ENCODE measurements at regions not wholly inside any gene's neighbourhood (a gene's known extent, or its start where the extent isn't known, plus 50 kb on each side); places are given as distances from the start of the nearest gene placed in this dataset.

- no peaks in the 10 kb centered on the region for H3K4me1 ChIP-seq (ENCODE audit: control insufficient read depth in 2 of 2, insufficient read depth in 2 of 2, low read length in 2 of 2)
- no peak overlapping the region for H3K9ac ChIP-seq (ENCODE audit: low read depth in 1 of 2, low read length in 2 of 2)
- no peak overlapping the region for H3K27ac ChIP-seq (ENCODE audit: low read depth in 2 of 2, low read length in 2 of 2)
- no peak overlapping the region for H3K4me3 ChIP-seq (ENCODE audit: low read length in 2 of 2)
- H3K27me3 ChIP-seq (ENCODE audit: control insufficient read depth in 2 of 2, insufficient read depth in 2 of 2, low read length in 2 of 2), result no peaks in the 10 kb centered on the region
- H3K36me3 ChIP-seq (ENCODE audit: control insufficient read depth in 2 of 2, insufficient read depth in 2 of 2, low read length in 2 of 2), result no peaks in the 10 kb centered on the region
- H3K9me3 ChIP-seq (ENCODE audit: control insufficient read depth in 2 of 2, low read length in 2 of 2), result no peaks in the 10 kb centered on the region
Observed at GRCh38 chr4:57333684-57334083, 223.5 kb upstream of the IGFBP7 start.

DNA sequence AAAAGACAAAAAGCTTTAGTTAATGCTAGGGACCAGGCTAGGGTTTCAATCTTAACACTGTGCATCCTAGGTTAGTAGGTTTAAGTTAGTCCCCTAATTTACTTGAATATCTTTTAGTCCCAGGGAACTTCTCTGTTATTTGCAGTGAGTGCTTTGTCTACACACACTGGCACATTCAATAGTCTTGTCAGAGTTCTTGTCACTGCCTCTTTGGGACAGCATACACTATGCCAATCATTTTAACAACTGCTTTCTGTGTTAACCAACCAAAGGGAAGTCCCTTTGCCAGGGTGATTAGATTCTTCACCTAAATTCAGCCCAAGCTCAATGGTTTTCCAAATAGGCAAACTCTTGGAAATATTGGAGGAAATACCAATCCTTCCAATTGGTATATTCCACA lies 221.8 kb upstream of the IGFBP7 start:
- Histone ChIP-seq H3K9ac (ENCODE audit: low read depth in 1 of 2, low read length in 2 of 2) (no peak overlapping the region), H3K4me1 (ENCODE audit: control insufficient read depth in 2 of 2, insufficient read depth in 2 of 2, low read length in 2 of 2) (no peaks in the 10 kb centered on the region), H3K27me3 (ENCODE audit: control insufficient read depth in 2 of 2, insufficient read depth in 2 of 2, low read length in 2 of 2) (no peaks in the 10 kb centered on the region), H3K36me3 (ENCODE audit: control insufficient read depth in 2 of 2, insufficient read depth in 2 of 2, low read length in 2 of 2) (no peaks in the 10 kb centered on the region), H3K4me3 (ENCODE audit: low read length in 2 of 2) (no peak overlapping the region), H3K9me3 (ENCODE audit: control insufficient read depth in 2 of 2, low read length in 2 of 2) (no peaks in the 10 kb centered on the region), H3K27ac (ENCODE audit: low read depth in 2 of 2, low read length in 2 of 2) (no peak overlapping the region)

DNA sequence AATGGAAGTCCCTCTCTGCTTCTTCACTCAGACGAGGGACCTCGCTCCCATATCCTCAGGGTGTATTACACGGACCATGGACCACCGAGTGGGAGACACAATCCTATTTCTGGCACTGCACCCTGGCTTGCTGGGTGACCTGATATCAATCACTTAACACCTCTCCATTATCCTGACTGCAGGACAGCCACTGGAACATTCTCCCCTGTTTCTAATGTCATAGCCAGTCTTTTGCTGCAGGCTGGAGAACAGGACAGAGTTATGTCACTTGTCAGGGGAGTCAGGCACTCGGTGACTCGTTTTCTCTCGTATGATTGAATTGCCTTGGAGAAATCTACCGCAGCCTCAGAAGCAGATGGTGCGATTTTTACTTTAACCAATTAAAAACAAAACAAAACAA lies 219.1 kb upstream of the IGFBP7 start:
- Histone ChIP-seq H3K9ac (ENCODE audit: low read depth in 1 of 2, low read length in 2 of 2) (no peak overlapping the region), H3K27ac (ENCODE audit: low read depth in 2 of 2, low read length in 2 of 2) (no peak overlapping the region)

GRCh38 chr4:57324673-57325307 lies 214.6 kb upstream of the IGFBP7 start:
- Histone ChIP-seq H3K4me1 (ENCODE audit: control insufficient read depth in 2 of 2, insufficient read depth in 2 of 2, low read length in 2 of 2) (no peaks in the 10 kb centered on the region), H3K9ac (ENCODE audit: low read depth in 1 of 2, low read length in 2 of 2) (no peak overlapping the region), H3K27ac (ENCODE audit: low read depth in 2 of 2, low read length in 2 of 2) (no peak overlapping the region), H3K9me3 (ENCODE audit: control insufficient read depth in 2 of 2, low read length in 2 of 2) (no peaks in the 10 kb centered on the region), H3K36me3 (ENCODE audit: control insufficient read depth in 2 of 2, insufficient read depth in 2 of 2, low read length in 2 of 2) (no peaks in the 10 kb centered on the region), H3K4me3 (ENCODE audit: low read length in 2 of 2) (no peak overlapping the region), H3K27me3 (ENCODE audit: control insufficient read depth in 2 of 2, insufficient read depth in 2 of 2, low read length in 2 of 2) (no peaks in the 10 kb centered on the region)

More for the DNA sequence above, 219.1 kb upstream of the IGFBP7 start:
- H3K27me3 ChIP-seq (ENCODE audit: control insufficient read depth in 2 of 2, insufficient read depth in 2 of 2, low read length in 2 of 2), result no peaks in the 10 kb centered on the region
- no peaks in the 10 kb centered on the region for H3K9me3 ChIP-seq (ENCODE audit: control insufficient read depth in 2 of 2, low read length in 2 of 2)
- H3K36me3 ChIP-seq (ENCODE audit: control insufficient read depth in 2 of 2, insufficient read depth in 2 of 2, low read length in 2 of 2), result no peaks in the 10 kb centered on the region
- no peaks in the 10 kb centered on the region for H3K4me1 ChIP-seq (ENCODE audit: control insufficient read depth in 2 of 2, insufficient read depth in 2 of 2, low read length in 2 of 2)
- no peak overlapping the region for H3K4me3 ChIP-seq (ENCODE audit: low read length in 2 of 2)

DNA sequence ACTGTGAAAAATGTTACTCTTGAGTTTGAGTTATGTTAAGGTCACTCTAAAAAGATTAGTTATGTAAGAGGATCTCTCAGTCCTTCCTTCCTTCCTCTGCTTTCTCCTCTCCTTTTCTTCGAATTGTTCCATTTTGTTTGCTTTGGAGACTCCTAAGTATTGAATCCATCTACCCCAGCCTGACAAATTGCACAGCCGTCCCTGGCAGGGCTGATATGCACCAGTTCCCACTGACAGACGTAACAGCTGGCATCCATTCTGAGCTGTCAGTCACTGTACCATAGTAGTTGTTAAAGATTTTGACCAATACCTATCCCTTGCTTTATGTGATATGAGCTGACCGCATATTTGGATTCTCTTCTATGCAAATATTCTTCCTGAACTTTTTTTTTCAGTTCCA lies 210.7 kb upstream of the IGFBP7 start:
- Histone ChIP-seq H3K9ac (ENCODE audit: low read depth in 1 of 2, low read length in 2 of 2) (no peak overlapping the region), H3K27me3 (ENCODE audit: control insufficient read depth in 2 of 2, insufficient read depth in 2 of 2, low read length in 2 of 2) (no peaks in the 10 kb centered on the region), H3K9me3 (ENCODE audit: control insufficient read depth in 2 of 2, low read length in 2 of 2) (no peaks in the 10 kb centered on the region), H3K4me3 (ENCODE audit: low read length in 2 of 2) (no peak overlapping the region), H3K36me3 (ENCODE audit: control insufficient read depth in 2 of 2, insufficient read depth in 2 of 2, low read length in 2 of 2) (no peaks in the 10 kb centered on the region), H3K27ac (ENCODE audit: low read depth in 2 of 2, low read length in 2 of 2) (no peak overlapping the region), H3K4me1 (ENCODE audit: control insufficient read depth in 2 of 2, insufficient read depth in 2 of 2, low read length in 2 of 2) (no peaks in the 10 kb centered on the region)

GRCh38 chr4:57320217-57320616 lies 210.0 kb upstream of the IGFBP7 start:
- no peak overlapping the region for H3K9ac ChIP-seq (ENCODE audit: low read depth in 1 of 2, low read length in 2 of 2)
- no peaks in the 10 kb centered on the region for H3K36me3 ChIP-seq (ENCODE audit: control insufficient read depth in 2 of 2, insufficient read depth in 2 of 2, low read length in 2 of 2)
- no peaks in the 10 kb centered on the region for H3K27me3 ChIP-seq (ENCODE audit: control insufficient read depth in 2 of 2, insufficient read depth in 2 of 2, low read length in 2 of 2)
- H3K27ac ChIP-seq (ENCODE audit: low read depth in 2 of 2, low read length in 2 of 2), result no peak overlapping the region
- no peaks in the 10 kb centered on the region for H3K9me3 ChIP-seq (ENCODE audit: control insufficient read depth in 2 of 2, low read length in 2 of 2)
- H3K4me1 ChIP-seq (ENCODE audit: control insufficient read depth in 2 of 2, insufficient read depth in 2 of 2, low read length in 2 of 2), result no peaks in the 10 kb centered on the region
- no peak overlapping the region for H3K4me3 ChIP-seq (ENCODE audit: low read length in 2 of 2)

- no peaks in the 10 kb centered on the region for H3K4me1 ChIP-seq (ENCODE audit: control insufficient read depth in 2 of 2, insufficient read depth in 2 of 2, low read length in 2 of 2)
- no peaks in the 10 kb centered on the region for H3K9me3 ChIP-seq (ENCODE audit: control insufficient read depth in 2 of 2, low read length in 2 of 2)
- no peaks in the 10 kb centered on the region for H3K36me3 ChIP-seq (ENCODE audit: control insufficient read depth in 2 of 2, insufficient read depth in 2 of 2, low read length in 2 of 2)
Observed at GRCh38 chr4:57318703-57319102, 208.5 kb upstream of the IGFBP7 start.

GRCh38 chr4:57314636-57315035 lies 204.5 kb upstream of the IGFBP7 start:
- H3K9me3 ChIP-seq (ENCODE audit: control insufficient read depth in 2 of 2, low read length in 2 of 2), result no peaks in the 10 kb centered on the region
- H3K9ac ChIP-seq (ENCODE audit: low read depth in 1 of 2, low read length in 2 of 2), result no peak overlapping the region
- no peaks in the 10 kb centered on the region for H3K36me3 ChIP-seq (ENCODE audit: control insufficient read depth in 2 of 2, insufficient read depth in 2 of 2, low read length in 2 of 2)
- H3K27ac ChIP-seq (ENCODE audit: low read depth in 2 of 2, low read length in 2 of 2), result no peak overlapping the region
- H3K4me3 ChIP-seq (ENCODE audit: low read length in 2 of 2), result no peak overlapping the region
- H3K27me3 ChIP-seq (ENCODE audit: control insufficient read depth in 2 of 2, insufficient read depth in 2 of 2, low read length in 2 of 2), result no peaks in the 10 kb centered on the region
- no peaks in the 10 kb centered on the region for H3K4me1 ChIP-seq (ENCODE audit: control insufficient read depth in 2 of 2, insufficient read depth in 2 of 2, low read length in 2 of 2)

More at GRCh38 chr4:57318703-57319102, 208.5 kb upstream of the IGFBP7 start:
- no peak overlapping the region for H3K27ac ChIP-seq (ENCODE audit: low read depth in 2 of 2, low read length in 2 of 2)
- H3K9ac ChIP-seq (ENCODE audit: low read depth in 1 of 2, low read length in 2 of 2), result no peak overlapping the region
- H3K27me3 ChIP-seq (ENCODE audit: control insufficient read depth in 2 of 2, insufficient read depth in 2 of 2, low read length in 2 of 2), result no peaks in the 10 kb centered on the region
- no peak overlapping the region for H3K4me3 ChIP-seq (ENCODE audit: low read length in 2 of 2)

DNA sequence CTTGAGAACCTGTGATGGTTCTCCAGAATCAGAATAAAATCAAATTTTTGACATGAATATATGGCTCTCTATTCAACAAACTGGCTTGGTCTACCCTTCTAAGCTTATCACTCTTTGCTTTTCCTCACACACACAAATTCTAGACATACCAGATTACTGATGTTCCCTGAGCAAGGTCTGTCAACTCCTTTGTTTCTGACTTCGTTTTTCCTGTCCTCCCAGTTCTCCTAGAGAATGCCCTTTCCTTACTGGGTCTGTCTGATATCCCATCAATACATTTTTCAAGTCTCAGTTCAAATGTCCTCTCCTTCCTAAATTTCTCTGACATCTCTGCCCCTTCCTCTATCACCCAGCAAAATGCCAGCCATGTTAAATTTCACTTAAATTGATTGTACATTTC lies 202.1 kb upstream of the IGFBP7 start:
- Histone ChIP-seq H3K9ac (ENCODE audit: low read depth in 1 of 2, low read length in 2 of 2) (no peak overlapping the region), H3K27me3 (ENCODE audit: control insufficient read depth in 2 of 2, insufficient read depth in 2 of 2, low read length in 2 of 2) (no peaks in the 10 kb centered on the region), H3K36me3 (ENCODE audit: control insufficient read depth in 2 of 2, insufficient read depth in 2 of 2, low read length in 2 of 2) (no peaks in the 10 kb centered on the region), H3K9me3 (ENCODE audit: control insufficient read depth in 2 of 2, low read length in 2 of 2) (no peaks in the 10 kb centered on the region), H3K4me3 (ENCODE audit: low read length in 2 of 2) (no peak overlapping the region), H3K4me1 (ENCODE audit: control insufficient read depth in 2 of 2, insufficient read depth in 2 of 2, low read length in 2 of 2) (no peaks in the 10 kb centered on the region), H3K27ac (ENCODE audit: low read depth in 2 of 2, low read length in 2 of 2) (no peak overlapping the region)

DNA sequence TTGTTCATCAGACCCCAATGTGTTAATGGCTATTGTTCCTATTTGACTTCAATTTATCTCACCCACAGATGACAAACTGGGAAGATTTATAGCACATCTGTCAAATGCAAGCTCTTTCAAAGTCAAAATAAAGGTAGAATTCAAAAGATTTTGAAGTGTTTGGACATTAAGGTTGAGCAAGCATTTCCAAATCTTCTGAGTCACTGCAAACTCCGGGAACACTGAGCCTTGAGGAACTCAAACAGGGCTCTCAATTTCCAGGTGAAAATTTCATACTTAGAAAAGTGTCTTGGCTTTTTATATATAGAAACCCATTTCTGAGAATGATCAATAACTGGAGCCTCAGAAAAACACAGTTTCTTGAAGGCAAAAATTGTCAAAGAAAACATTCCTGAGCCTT lies 199.5 kb upstream of the IGFBP7 start:
- H3K36me3 ChIP-seq (ENCODE audit: control insufficient read depth in 2 of 2, insufficient read depth in 2 of 2, low read length in 2 of 2), result no peaks in the 10 kb centered on the region
- no peak overlapping the region for H3K27ac ChIP-seq (ENCODE audit: low read depth in 2 of 2, low read length in 2 of 2)
- H3K27me3 ChIP-seq (ENCODE audit: control insufficient read depth in 2 of 2, insufficient read depth in 2 of 2, low read length in 2 of 2), result no peaks in the 10 kb centered on the region
- H3K9me3 ChIP-seq (ENCODE audit: control insufficient read depth in 2 of 2, low read length in 2 of 2), result no peaks in the 10 kb centered on the region
- no peaks in the 10 kb centered on the region for H3K4me1 ChIP-seq (ENCODE audit: control insufficient read depth in 2 of 2, insufficient read depth in 2 of 2, low read length in 2 of 2)
- H3K9ac ChIP-seq (ENCODE audit: low read depth in 1 of 2, low read length in 2 of 2), result no peak overlapping the region
- H3K4me3 ChIP-seq (ENCODE audit: low read length in 2 of 2), result no peak overlapping the region

- Histone ChIP-seq H3K27me3 (ENCODE audit: control insufficient read depth in 2 of 2, insufficient read depth in 2 of 2, low read length in 2 of 2) (no peaks in the 10 kb centered on the region), H3K4me1 (ENCODE audit: control insufficient read depth in 2 of 2, insufficient read depth in 2 of 2, low read length in 2 of 2) (no peaks in the 10 kb centered on the region), H3K27ac (ENCODE audit: low read depth in 2 of 2, low read length in 2 of 2) (no peak overlapping the region), H3K9me3 (ENCODE audit: control insufficient read depth in 2 of 2, low read length in 2 of 2) (no peaks in the 10 kb centered on the region), H3K9ac (ENCODE audit: low read depth in 1 of 2, low read length in 2 of 2) (no peak overlapping the region), H3K36me3 (ENCODE audit: control insufficient read depth in 2 of 2, insufficient read depth in 2 of 2, low read length in 2 of 2) (no peaks in the 10 kb centered on the region), H3K4me3 (ENCODE audit: low read length in 2 of 2) (no peak overlapping the region)
Observed at GRCh38 chr4:57308301-57308700, 198.1 kb upstream of the IGFBP7 start.

Data from mucosa of rectum (tissue), 2 donors.